K562 (cell line): ENCODE measurements at regions not wholly inside any gene's neighbourhood (a gene's known extent, or its start where the extent isn't known, plus 50 kb on each side); places are given as distances from the start of the nearest gene placed in this dataset.

Experiments used
- ATAC-seq: fragments of 200-7000 bp; cut with Tn5 transposase; 3 replicates; pipeline ENCODE4 v1.9.1; 2020; ENCODE audit warnings: moderate library complexity
- BruUV-seq: library from RNA; stranded (reverse); fragments of 400-500 nt; replicated peaks from 2 replicates; lab custom pipeline; 2021; lab: Mats Ljungman, UMichigan
- CTCF ChIA-PET: fragments of 300-600 bp; formaldehyde crosslinking; extraction: SDS; loops from one replicate; lab custom pipeline; 2021; ENCODE audit warnings: low intra/inter-chr PET ratio; lab: Yijun Ruan, JAX
- POLR2A ChIA-PET: fragments of 300-600, 350-650 bp; sonication (Branson Sonifier 250); formaldehyde crosslinking; extraction: SDS; loops from one replicate; lab custom pipeline; 2021; ENCODE audit warnings: antibody characterized with exemption, inconsistent platforms; lab: Yijun Ruan, JAX
- DNase-seq, 4 experiments: peaks; one replicate each; pipeline versions ENCODE4 v3.0.0 to v3.0.0-alpha.2; 2011 to 2018; ENCODE audit warnings: low spot score in 3 of 4, mixed read lengths in 3 of 4; ENCODE audit errors: extremely low read depth in 1 of 4
- FAIRE-seq: peaks from 2 replicates; lab custom pipeline; 2011; peaks lifted over from hg19 to GRCh38; lab: Jason Lieb, UNC
- H2AFZ ChIP-seq: 2 replicates; pipeline ENCODE4 v1.6.0; 2011; ENCODE audit warnings: low read depth, low read length, control low read depth, inconsistent platforms
- H3K27ac ChIP-seq: fragments of 200-600 bp; 3 replicates; pipeline ENCODE4 v1.8.0; 2011; ENCODE audit warnings: low read depth, mild to moderate bottlenecking, control low read depth, inconsistent platforms, low read length, moderate library complexity, mixed read lengths; ENCODE audit errors: extremely low read depth
- H3K27me3 ChIP-seq, 2 experiments: fragments of 300-600 bp in 1 of 2; 2 replicates in 1 of 2; 3 replicates in 1 of 2; pipeline versions ENCODE4 v1.6.0 to v1.8.0; 2011; ENCODE audit warnings: inconsistent platforms in 2 of 2, low read length in 2 of 2, mild to moderate bottlenecking in 1 of 2, mixed read lengths in 1 of 2, moderate library complexity in 1 of 2; ENCODE audit not compliant: control insufficient read depth in 2 of 2, insufficient read depth in 2 of 2
- H3K36me3 ChIP-seq: fragments of 300-600 bp; 3 replicates; pipeline ENCODE4 v1.8.0; 2011; ENCODE audit warnings: mild to moderate bottlenecking, low read length, inconsistent platforms; ENCODE audit not compliant: control insufficient read depth, insufficient read depth
- H3K4me1 ChIP-seq, 2 experiments: fragments of 200-600 bp in 1 of 2; replicated peaks in 1 of 2; 2 replicates in 1 of 2; 3 replicates in 1 of 2; pipeline versions ENCODE4 v1.5.1 to v1.8.0; 2011; ENCODE audit warnings: inconsistent platforms in 2 of 2, low read length in 2 of 2, mild to moderate bottlenecking in 1 of 2, mixed read lengths in 1 of 2, moderate library complexity in 1 of 2; ENCODE audit not compliant: control insufficient read depth in 2 of 2, insufficient read depth in 2 of 2
- H3K4me2 ChIP-seq: 2 replicates; pipeline ENCODE4 v1.6.1; 2011; ENCODE audit warnings: low read length, control low read depth, inconsistent platforms, mixed read lengths; ENCODE audit not compliant: insufficient read depth
- H3K4me3 ChIP-seq: fragments of 200-600 bp; sonication (generic), shearing (Covaris generic); 2 replicates; pipeline ENCODE4 v1.5.1; 2016; ENCODE audit warnings: control low read depth, inconsistent platforms
- H3K79me2 ChIP-seq: fragments of 200-600 bp; 3 replicates; pipeline ENCODE4 v1.8.0; 2011; ENCODE audit warnings: low read length, inconsistent platforms; ENCODE audit not compliant: control insufficient read depth, insufficient read depth
- H3K9ac ChIP-seq, 2 experiments: 2 replicates each; pipeline versions ENCODE4 v1.6.0 to v1.6.1; 2011; ENCODE audit warnings: low read depth in 2 of 2, low read length in 2 of 2, control low read depth in 1 of 2, inconsistent platforms in 1 of 2, mild to moderate bottlenecking in 1 of 2, mixed read lengths in 1 of 2; ENCODE audit not compliant: insufficient read depth in 1 of 2
- H3K9me1 ChIP-seq: one replicate; pipeline ENCODE4 v1.6.0; 2011; ENCODE audit warnings: inconsistent platforms, mild to moderate bottlenecking, low read length, moderate library complexity; ENCODE audit not compliant: control insufficient read depth, insufficient read depth
- H3K9me3 ChIP-seq: replicated peaks from 2 replicates; pipeline ENCODE4 v1.5.1; 2011; ENCODE audit warnings: low read depth, low read length, inconsistent platforms; ENCODE audit not compliant: control insufficient read depth, insufficient read depth
- H4K20me1 ChIP-seq: replicated peaks from 2 replicates; pipeline ENCODE4 v1.6.1; 2011; ENCODE audit warnings: low read length, inconsistent platforms, mixed read lengths; ENCODE audit not compliant: control insufficient read depth, insufficient read depth
- BACH1 ChIP-seq: fragments of 200-800 bp; sonication (Bioruptor generic); IDR thresholded peaks from 2 replicates; pipeline ENCODE4 v1.6.1; 2016; ENCODE audit warnings: missing genetic modification characterization, missing compliant biosample characterization
- SREBF1 ChIP-seq: fragments of 150-350 bp; IDR thresholded peaks from 2 replicates; pipeline ENCODE4 v1.6.1; 2014; ENCODE audit warnings: antibody characterized with exemption, low read depth, low read length, borderline replicate concordance
- SRSF9 ChIP-seq: fragments of 200-400 bp; formaldehyde crosslinking; IDR thresholded peaks from 2 replicates; pipeline ENCODE4 v1.6.1; 2017; ENCODE audit warnings: low read depth, low read length, borderline replicate concordance
- STAT5A ChIP-seq: IDR thresholded peaks from 2 replicates; pipeline ENCODE4 v1.6.1; 2012; ENCODE audit warnings: low read length, inconsistent platforms, borderline replicate concordance
- ZNF668 ChIP-seq: fragments of 250-450 bp; sonication (Bioruptor Pico); IDR thresholded peaks from 2 replicates; pipeline ENCODE4 v1.8.0; 2022; ENCODE audit warnings: mild to moderate bottlenecking, inconsistent platforms
- WGBS: fragments of 100-300 bp; shearing (Covaris generic); methylation state at CpG from one replicate; pipeline ENCODE4 v1.1.6; 2016; ENCODE audit warnings: low coverage, mixed read lengths; ENCODE audit not compliant: insufficient coverage; ENCODE audit errors: missing lambda C conversion rate; 5-methylcytosine and 5-hydroxymethylcytosine counted together
- in situ Hi-C: fragments of 300-500 bp; cut with MboI; formaldehyde crosslinking; loops from 4 replicates; pipeline ENCODE4 v1.15.0; 2018; ENCODE audit warnings: inconsistent platforms, mixed read lengths
- intact Hi-C: fragments of 100-400 bp; cut with micrococcal nuclease; formaldehyde crosslinking; loops from 2 replicates; pipeline ENCODE4 v1.14.2; 2022
- TF ChIP-seq, protein P1 (sequence below): sonication (generic); formaldehyde crosslinking; IDR thresholded peaks from 2 replicates; pipeline ENCODE4 v1.8.0; 2022; ENCODE audit warnings: mild to moderate bottlenecking, missing genetic modification reagents, borderline replicate concordance
- TF ChIP-seq, protein P2 (sequence below): fragments of 450-650 bp; IDR thresholded peaks from 2 replicates; pipeline ENCODE4 v1.6.1; 2016; ENCODE audit warnings: low read depth, mild to moderate bottlenecking, moderate library complexity
- TF ChIP-seq, protein P3 (sequence below): fragments of 450-650 bp; formaldehyde crosslinking; conservative IDR thresholded peaks from 2 replicates; pipeline ENCODE4 v1.4.0; 2022; ENCODE audit warnings: mild to moderate bottlenecking, missing genetic modification characterization
- TF ChIP-seq, protein P4 (sequence below): fragments of 450-650 bp; IDR thresholded peaks from 2 replicates; pipeline ENCODE4 v1.6.1; 2016; ENCODE audit warnings: missing biosample characterization, missing genetic modification characterization

DNA sequence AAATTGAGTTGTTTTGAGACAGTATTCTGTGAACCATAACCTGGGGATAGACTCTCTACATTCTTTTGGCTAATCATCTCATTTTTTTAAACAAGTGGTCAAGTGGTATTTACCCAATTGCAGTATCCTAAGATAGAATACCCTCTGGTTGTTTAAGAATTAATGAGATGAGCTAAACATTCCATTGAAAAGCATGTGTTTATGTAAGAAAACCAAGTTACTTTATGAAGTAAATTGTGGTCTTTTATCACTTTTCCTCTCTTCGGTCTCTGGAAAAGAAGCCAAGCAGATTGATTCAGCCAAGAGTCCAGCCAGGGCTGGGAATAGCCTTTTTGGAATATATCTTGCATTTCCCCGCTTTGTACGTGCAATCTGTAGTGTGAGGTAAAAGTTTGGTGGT is 185.7 kb upstream of the TOPAZ1 start:
- ATAC-seq (no peak), FAIRE-seq (no peak), DNase-seq (no peak)
- POLR2A ChIA-PET = no interaction called here
- Histone ChIP-seq H3K27ac (no peak overlapping the region), H3K4me2 (no peak overlapping the region), H3K9ac (no peak overlapping the region), H3K4me3 (no peak overlapping the region), H3K9me1 (no peaks in the 10 kb centered on the region), H4K20me1 (no peaks in the 10 kb centered on the region), H3K4me1 (0 out of 5 replicates have a peak, but pooled peaks cover 0 to 2% of the 10 kb centered on the region in 2 experiments), H3K27me3 (peaks cover 13 to 66% of the 10 kb centered on the region in 2 experiments), H3K79me2 (no peaks in the 10 kb centered on the region), H3K9me3 (no peaks in the 10 kb centered on the region), H2AFZ (no peak overlapping the region), H3K36me3 (no peaks in the 10 kb centered on the region)
- BruUV-seq = no TSS peak
- CTCF ChIA-PET = no interaction called here
- TF ChIP-seq SRSF9 = no peak
- in situ Hi-C loops (no loop called here), intact Hi-C loops (no loop called here)
- WGBS = 2% methylated on average over 3 of the region's 3 CpGs

DNA sequence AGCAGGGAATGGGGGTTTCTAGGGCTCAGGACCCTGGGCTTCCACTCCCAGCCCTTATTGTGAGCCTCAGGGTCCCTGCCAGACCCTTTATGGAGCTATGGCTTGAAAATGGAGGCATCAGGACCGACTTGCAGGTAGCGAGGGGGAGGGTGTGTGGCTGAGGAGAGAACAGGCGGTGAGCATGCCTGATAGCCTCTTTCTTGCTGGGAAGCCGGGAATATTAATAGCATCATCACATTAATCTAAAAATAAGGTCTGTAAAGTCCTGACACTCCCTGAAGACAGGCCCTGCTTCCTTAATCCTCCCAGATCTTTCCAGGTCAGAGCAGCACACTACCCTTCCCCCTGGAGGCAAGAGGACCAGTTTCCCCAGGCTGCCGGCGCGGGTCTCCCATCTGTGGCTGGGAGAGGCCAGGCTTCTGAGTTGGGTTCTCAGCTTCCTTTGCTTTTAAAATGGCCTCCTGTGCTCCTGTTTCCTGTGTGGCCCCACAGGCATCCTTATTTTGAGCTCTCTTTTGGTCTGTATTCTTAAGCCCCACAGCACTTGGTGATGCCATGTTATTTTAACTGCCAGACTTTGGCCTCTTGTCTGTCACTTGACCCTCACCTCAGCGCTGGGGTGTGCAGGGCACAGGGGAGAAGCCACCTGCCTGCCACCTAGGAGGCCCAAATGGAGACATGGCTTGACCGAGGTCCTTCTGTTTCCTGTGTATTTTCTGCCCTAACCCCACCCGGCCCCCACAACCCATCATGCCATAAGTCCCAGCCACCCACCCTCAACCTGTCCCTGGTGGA is 185.0 kb upstream of the TOPAZ1 start:
- BruUV-seq = no TSS peak
- no peak for FAIRE-seq
- no peak for ATAC-seq
- TF ChIP-seq, protein P1, sequence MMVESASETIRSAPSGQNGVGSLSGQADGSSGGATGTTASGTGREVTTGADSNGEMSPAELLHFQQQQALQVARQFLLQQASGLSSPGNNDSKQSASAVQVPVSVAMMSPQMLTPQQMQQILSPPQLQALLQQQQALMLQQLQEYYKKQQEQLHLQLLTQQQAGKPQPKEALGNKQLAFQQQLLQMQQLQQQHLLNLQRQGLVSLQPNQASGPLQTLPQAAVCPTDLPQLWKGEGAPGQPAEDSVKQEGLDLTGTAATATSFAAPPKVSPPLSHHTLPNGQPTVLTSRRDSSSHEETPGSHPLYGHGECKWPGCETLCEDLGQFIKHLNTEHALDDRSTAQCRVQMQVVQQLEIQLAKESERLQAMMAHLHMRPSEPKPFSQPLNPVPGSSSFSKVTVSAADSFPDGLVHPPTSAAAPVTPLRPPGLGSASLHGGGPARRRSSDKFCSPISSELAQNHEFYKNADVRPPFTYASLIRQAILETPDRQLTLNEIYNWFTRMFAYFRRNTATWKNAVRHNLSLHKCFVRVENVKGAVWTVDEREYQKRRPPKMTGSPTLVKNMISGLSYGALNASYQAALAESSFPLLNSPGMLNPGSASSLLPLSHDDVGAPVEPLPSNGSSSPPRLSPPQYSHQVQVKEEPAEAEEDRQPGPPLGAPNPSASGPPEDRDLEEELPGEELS (CRISPR knock-in tag) = no peak
- no peak for TF ChIP-seq STAT5A
- TF ChIP-seq SREBF1 = no peak
- no peak for TF ChIP-seq BACH1
- TF ChIP-seq, protein P2, sequence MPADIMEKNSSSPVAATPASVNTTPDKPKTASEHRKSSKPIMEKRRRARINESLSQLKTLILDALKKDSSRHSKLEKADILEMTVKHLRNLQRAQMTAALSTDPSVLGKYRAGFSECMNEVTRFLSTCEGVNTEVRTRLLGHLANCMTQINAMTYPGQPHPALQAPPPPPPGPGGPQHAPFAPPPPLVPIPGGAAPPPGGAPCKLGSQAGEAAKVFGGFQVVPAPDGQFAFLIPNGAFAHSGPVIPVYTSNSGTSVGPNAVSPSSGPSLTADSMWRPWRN = no peak
- no peak for TF ChIP-seq ZNF668
- TF ChIP-seq, protein P3, sequence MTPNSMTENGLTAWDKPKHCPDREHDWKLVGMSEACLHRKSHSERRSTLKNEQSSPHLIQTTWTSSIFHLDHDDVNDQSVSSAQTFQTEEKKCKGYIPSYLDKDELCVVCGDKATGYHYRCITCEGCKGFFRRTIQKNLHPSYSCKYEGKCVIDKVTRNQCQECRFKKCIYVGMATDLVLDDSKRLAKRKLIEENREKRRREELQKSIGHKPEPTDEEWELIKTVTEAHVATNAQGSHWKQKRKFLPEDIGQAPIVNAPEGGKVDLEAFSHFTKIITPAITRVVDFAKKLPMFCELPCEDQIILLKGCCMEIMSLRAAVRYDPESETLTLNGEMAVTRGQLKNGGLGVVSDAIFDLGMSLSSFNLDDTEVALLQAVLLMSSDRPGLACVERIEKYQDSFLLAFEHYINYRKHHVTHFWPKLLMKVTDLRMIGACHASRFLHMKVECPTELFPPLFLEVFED (CRISPR knock-in tag) = no peak
- TF ChIP-seq, protein P4, sequence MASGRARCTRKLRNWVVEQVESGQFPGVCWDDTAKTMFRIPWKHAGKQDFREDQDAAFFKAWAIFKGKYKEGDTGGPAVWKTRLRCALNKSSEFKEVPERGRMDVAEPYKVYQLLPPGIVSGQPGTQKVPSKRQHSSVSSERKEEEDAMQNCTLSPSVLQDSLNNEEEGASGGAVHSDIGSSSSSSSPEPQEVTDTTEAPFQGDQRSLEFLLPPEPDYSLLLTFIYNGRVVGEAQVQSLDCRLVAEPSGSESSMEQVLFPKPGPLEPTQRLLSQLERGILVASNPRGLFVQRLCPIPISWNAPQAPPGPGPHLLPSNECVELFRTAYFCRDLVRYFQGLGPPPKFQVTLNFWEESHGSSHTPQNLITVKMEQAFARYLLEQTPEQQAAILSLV (tag) = no peak

More for the DNA sequence above, 185.0 kb upstream of the TOPAZ1 start:
- peaks cover 14 to 62% of the 10 kb centered on the region in 2 experiments for H3K27me3 ChIP-seq
- no peak overlapping the region for H2AFZ ChIP-seq
- in situ Hi-C loops (no loop called here), intact Hi-C loops (no loop called here)
- 0 out of 5 replicates have a peak, but pooled peaks cover 0 to 2% of the 10 kb centered on the region in 2 experiments for H3K4me1 ChIP-seq
- POLR2A ChIA-PET = interaction anchor here (0.6 kb wide), 1 partner anchor 25 kb away, joined by 4 read pairs; no protein-coding TSS in a partner anchor
- no peaks in the 10 kb centered on the region for H4K20me1 ChIP-seq
- H3K9me3 ChIP-seq = no peaks in the 10 kb centered on the region
- CTCF ChIA-PET = no interaction called here
- H3K9me1 ChIP-seq = no peaks in the 10 kb centered on the region
- no peaks in the 10 kb centered on the region for H3K79me2 ChIP-seq
- no peak for DNase-seq
- no peak overlapping the region for H3K9ac ChIP-seq
- 0% methylated on average over 9 of the region's 10 CpGs for WGBS
- H3K27ac ChIP-seq = no peak overlapping the region
- no peak overlapping the region for H3K4me3 ChIP-seq
- no peaks in the 10 kb centered on the region for H3K36me3 ChIP-seq
- no peak overlapping the region for H3K4me2 ChIP-seq
